ENCODE measurements at regions not wholly inside any gene's neighbourhood (a gene's known extent, or its start where the extent isn't known, plus 50 kb on each side); places are given as distances from the start of the nearest gene placed in this dataset.

DNA sequence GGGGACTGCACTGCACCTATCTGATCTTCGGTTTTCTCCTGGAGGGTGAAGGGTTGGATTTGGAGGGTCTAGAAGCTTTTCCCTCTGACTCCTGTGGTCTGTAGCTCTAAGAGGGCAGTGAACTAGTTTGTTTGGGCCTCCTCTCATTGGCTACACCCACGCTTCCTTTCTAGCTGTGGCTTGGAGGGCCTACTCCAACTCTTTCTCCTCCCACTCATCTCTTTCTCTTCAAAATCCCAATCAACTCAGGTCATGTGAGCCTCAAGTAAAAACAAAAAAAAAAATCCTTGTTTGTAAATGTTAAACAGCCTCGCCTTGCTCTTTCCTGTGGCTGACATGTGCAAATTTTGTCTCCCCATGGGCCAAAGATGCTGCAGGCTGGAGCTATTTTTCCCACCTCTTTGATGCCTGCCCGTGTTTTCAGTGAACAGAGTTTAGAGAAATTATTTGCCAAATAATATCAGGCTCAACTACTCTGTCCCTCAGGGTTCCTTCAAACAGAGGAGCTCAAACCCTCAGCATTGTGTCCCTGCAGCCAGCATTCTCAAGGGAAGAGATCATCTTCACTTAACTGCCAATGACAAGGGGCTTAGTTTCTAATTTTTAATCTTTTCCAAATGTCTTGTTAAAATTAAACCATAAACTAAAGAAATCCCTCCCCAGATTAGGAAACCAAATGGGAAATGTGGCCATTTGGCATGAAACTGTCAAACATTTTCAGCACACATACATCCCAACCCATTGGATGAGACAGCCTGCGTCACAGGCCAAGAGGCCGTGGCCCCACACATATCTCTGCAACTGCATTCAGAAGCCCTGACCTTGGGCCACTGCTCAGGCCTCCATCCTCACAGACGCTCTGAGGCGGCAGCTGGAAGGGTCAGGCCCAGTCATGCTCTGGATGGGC is 114.8 kb upstream of the THBS1 start:
- Mint-ChIP-seq H3K36me3 (ENCODE audit: low read depth) (no peaks in the 10 kb centered on the region), H3K9me3 (no peaks in the 10 kb centered on the region), H3K27ac (no peak overlapping the region), H3K27me3 (ENCODE audit: low read depth) (peaks cover 7% of the 10 kb centered on the region), H3K4me1 (ENCODE audit: low read depth) (no peaks in the 10 kb centered on the region), H3K4me3 (no peak overlapping the region)

DNA sequence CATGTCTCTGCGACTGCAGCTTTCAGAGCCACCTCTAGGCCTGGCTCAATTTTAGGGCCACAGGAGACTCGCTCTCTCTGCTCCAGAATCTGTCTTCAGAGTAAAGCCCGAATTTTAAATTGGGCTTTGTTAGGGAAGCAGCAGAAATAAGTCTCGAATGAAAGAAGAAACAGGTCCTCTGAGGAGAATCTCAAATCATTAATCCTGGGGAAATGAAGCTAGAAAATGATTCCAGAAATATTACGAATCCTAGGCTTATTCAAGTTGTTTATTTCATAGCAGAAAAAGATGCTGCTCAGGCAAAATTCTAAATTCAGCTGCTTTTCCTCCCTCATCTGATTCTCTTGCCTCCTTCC is 114.2 kb upstream of the THBS1 start:
- H3K36me3 Mint-ChIP-seq (ENCODE audit: low read depth) = no peaks in the 10 kb centered on the region
- H3K27ac Mint-ChIP-seq = no peak overlapping the region
- peaks cover 11% of the 10 kb centered on the region for H3K27me3 Mint-ChIP-seq (ENCODE audit: low read depth)
- no peaks in the 10 kb centered on the region for H3K4me1 Mint-ChIP-seq (ENCODE audit: low read depth)
- no peak overlapping the region for H3K4me3 Mint-ChIP-seq
- H3K9me3 Mint-ChIP-seq = no peaks in the 10 kb centered on the region

DNA sequence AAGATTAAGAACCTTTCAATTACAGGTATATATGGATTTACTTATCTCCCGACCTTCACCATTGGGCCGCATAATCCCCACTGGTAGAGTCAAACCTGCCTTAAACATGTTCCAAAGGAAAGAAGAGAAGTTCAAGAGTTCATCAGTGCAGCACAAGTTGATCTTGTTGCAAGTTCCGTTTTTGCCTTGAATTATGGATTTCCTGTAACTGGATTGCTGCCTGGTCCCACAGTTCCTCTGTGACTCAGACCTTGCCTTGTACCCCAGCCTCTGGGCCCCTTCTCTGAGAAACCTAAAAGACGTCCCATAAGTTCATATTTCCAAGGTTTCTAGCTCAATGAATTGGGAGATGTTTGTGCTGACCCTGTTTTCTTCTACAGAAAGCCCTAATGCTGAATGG is 112.5 kb upstream of the THBS1 start:
- H3K4me3 Mint-ChIP-seq = no peak overlapping the region
- no peak overlapping the region for H3K27ac Mint-ChIP-seq
- H3K36me3 Mint-ChIP-seq (ENCODE audit: low read depth) = no peaks in the 10 kb centered on the region
- no peaks in the 10 kb centered on the region for H3K9me3 Mint-ChIP-seq
- peaks cover 11% of the 10 kb centered on the region for H3K27me3 Mint-ChIP-seq (ENCODE audit: low read depth)
- no peaks in the 10 kb centered on the region for H3K4me1 Mint-ChIP-seq (ENCODE audit: low read depth)

- Mint-ChIP-seq H3K27me3 (ENCODE audit: low read depth) (peaks cover 11% of the 10 kb centered on the region), H3K4me1 (ENCODE audit: low read depth) (no peaks in the 10 kb centered on the region), H3K4me3 (no peak overlapping the region), H3K36me3 (ENCODE audit: low read depth) (no peaks in the 10 kb centered on the region), H3K27ac (no peak overlapping the region), H3K9me3 (no peaks in the 10 kb centered on the region)
Observed at GRCh38 chr15:39468828-39469227, 112.1 kb upstream of the THBS1 start.

DNA sequence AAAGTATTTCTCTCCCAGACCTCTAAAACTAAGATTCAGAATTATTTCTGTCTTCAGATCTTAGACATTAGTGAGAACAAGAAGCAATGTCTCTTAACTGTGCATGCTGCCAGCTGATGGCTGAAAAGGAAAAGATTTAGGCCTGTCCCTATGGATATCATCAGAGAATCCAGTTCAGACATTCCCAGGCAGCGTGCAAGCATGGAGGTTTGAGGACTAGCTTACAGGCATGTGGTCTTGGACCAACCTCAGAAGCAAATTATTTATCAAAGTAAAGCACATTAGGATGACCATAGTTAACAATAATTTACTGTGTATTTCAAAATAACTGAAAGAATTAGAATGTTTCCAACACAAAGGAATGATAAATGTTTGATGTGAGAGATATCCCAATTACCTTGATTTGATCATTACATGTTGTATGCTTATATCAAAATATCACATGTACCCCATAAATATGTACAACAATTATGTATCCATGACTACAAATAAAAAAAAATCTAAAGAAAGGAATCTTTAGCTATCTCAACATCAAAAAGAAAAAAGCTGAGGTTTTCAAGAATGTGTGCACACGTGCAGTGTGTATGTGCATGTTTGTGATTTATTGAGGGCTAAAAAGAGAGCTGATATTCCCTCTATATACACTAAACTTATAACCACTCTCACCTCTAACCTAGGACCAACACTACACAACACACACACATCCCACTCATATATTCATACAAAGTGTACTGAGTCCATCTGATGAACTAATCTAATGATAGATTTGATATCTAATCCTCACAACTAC is 108.9 kb upstream of the THBS1 start:
- Mint-ChIP-seq H3K27ac (no peak overlapping the region), H3K27me3 (ENCODE audit: low read depth) (peaks cover 11% of the 10 kb centered on the region), H3K4me3 (no peak overlapping the region), H3K4me1 (ENCODE audit: low read depth) (no peaks in the 10 kb centered on the region), H3K36me3 (ENCODE audit: low read depth) (no peaks in the 10 kb centered on the region), H3K9me3 (no peaks in the 10 kb centered on the region)

GRCh38 chr15:39472621-39473297 is 108.1 kb upstream of the THBS1 start:
- Mint-ChIP-seq H3K36me3 (ENCODE audit: low read depth) (no peaks in the 10 kb centered on the region), H3K4me1 (ENCODE audit: low read depth) (no peaks in the 10 kb centered on the region), H3K27ac (no peak overlapping the region), H3K9me3 (no peaks in the 10 kb centered on the region), H3K4me3 (no peak overlapping the region), H3K27me3 (ENCODE audit: low read depth) (peaks cover 11% of the 10 kb centered on the region)

DNA sequence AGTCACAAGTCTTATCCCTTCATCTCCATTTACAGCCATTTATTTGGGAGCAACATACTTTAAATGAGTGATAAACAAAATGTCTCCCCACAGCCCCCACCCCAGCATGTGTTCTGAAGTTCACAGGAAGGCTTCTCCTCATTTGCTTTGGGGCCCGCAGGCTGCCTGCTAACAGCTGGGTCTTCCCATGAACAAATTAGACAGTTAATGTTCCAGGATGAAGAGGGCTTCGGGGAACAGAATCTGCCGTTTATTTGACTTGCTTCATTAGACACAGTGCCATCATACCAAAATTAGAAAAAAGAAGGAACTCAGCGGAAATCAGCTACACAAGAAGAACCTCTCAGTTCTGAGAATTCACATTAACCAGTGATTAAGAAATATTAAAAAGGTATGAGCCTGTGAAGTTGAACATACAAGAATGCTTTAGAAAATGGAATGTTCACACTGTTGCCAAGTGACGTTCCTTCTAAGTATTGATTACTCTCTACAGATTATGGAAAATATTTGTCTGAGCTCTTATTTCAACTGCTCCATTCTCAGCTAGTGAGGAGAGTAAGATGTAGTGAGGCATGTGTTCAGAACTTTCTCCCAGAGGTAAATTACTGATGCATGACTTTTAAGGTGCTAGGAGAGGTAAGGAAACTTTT is 107.5 kb upstream of the THBS1 start:
- H3K27ac Mint-ChIP-seq = no peak overlapping the region
- H3K27me3 Mint-ChIP-seq (ENCODE audit: low read depth) = peaks cover 11% of the 10 kb centered on the region
- H3K4me3 Mint-ChIP-seq = no peak overlapping the region
- H3K9me3 Mint-ChIP-seq = no peaks in the 10 kb centered on the region
- H3K4me1 Mint-ChIP-seq (ENCODE audit: low read depth) = no peaks in the 10 kb centered on the region
- no peaks in the 10 kb centered on the region for H3K36me3 Mint-ChIP-seq (ENCODE audit: low read depth)

DNA sequence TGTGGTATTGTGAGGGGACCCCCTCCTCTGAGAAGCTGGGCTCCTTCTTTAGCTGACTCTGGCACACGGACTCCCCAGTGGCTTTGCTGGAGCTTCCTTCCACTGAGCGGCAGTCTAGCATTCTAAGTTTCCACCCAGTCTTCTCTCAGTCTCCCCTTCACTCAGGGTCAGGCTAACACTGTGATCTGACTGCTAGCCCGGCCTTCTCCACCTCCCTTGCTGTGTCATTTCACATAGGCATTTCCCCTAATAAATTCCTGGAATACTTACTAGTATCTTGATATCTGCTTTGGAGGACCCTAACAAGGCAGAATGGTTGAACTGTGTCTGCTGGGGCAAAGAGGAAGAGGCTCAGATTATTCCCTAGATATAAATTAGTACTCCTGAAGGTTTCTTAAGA is 106.2 kb upstream of the THBS1 start:
- peaks cover 11% of the 10 kb centered on the region for H3K27me3 Mint-ChIP-seq (ENCODE audit: low read depth)
- no peak overlapping the region for H3K27ac Mint-ChIP-seq
- no peaks in the 10 kb centered on the region for H3K9me3 Mint-ChIP-seq
- no peak overlapping the region for H3K4me3 Mint-ChIP-seq
- no peaks in the 10 kb centered on the region for H3K36me3 Mint-ChIP-seq (ENCODE audit: low read depth)
- H3K4me1 Mint-ChIP-seq (ENCODE audit: low read depth) = peaks cover 2% of the 10 kb centered on the region

- peaks cover 2% of the 10 kb centered on the region for H3K4me1 Mint-ChIP-seq (ENCODE audit: low read depth)
- no peak overlapping the region for H3K4me3 Mint-ChIP-seq
- peaks cover 17% of the 10 kb centered on the region for H3K27me3 Mint-ChIP-seq (ENCODE audit: low read depth)
- no peaks in the 10 kb centered on the region for H3K9me3 Mint-ChIP-seq
- H3K36me3 Mint-ChIP-seq (ENCODE audit: low read depth) = no peaks in the 10 kb centered on the region
- no peak overlapping the region for H3K27ac Mint-ChIP-seq
Observed at GRCh38 chr15:39478996-39479395, 101.9 kb upstream of the THBS1 start.

DNA sequence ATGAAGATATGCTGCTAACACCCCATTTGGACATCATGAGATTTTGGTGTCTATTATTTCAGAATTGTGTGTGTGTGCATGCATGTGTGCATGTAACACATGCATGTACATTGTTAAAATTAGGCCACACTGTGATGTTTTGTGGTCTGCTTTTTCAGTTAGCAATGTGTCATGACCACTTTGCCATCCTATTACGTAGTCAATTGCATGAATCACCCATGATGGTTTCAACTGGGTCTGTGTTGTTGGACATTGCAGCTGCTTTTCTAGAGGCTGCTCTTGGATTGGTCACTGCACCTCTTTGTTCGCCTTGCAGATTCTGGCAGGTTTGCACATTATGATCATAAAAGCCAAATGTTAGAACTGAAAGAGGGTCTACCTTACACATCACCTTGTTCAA is 101.0 kb upstream of the THBS1 start:
- H3K9me3 Mint-ChIP-seq = no peaks in the 10 kb centered on the region
- H3K27ac Mint-ChIP-seq = no peak overlapping the region
- H3K36me3 Mint-ChIP-seq (ENCODE audit: low read depth) = no peaks in the 10 kb centered on the region
- no peak overlapping the region for H3K4me3 Mint-ChIP-seq
- peaks cover 17% of the 10 kb centered on the region for H3K27me3 Mint-ChIP-seq (ENCODE audit: low read depth)
- H3K4me1 Mint-ChIP-seq (ENCODE audit: low read depth) = peaks cover 2% of the 10 kb centered on the region

GRCh38 chr15:39482459-39482858 is 98.4 kb upstream of the THBS1 start:
- Mint-ChIP-seq H3K4me1 (ENCODE audit: low read depth) (peaks cover 2% of the 10 kb centered on the region), H3K27ac (no peak overlapping the region), H3K27me3 (ENCODE audit: low read depth) (peaks cover 17% of the 10 kb centered on the region), H3K9me3 (no peaks in the 10 kb centered on the region), H3K4me3 (no peak overlapping the region), H3K36me3 (ENCODE audit: low read depth) (no peaks in the 10 kb centered on the region)

GRCh38 chr15:39486621-39487457 is 94.0 kb upstream of the THBS1 start:
- Mint-ChIP-seq H3K36me3 (ENCODE audit: low read depth) (no peaks in the 10 kb centered on the region), H3K27me3 (ENCODE audit: low read depth) (peaks cover 11% of the 10 kb centered on the region), H3K9me3 (no peaks in the 10 kb centered on the region), H3K27ac (no peak overlapping the region), H3K4me3 (no peak overlapping the region), H3K4me1 (ENCODE audit: low read depth) (no peaks in the 10 kb centered on the region)

DNA sequence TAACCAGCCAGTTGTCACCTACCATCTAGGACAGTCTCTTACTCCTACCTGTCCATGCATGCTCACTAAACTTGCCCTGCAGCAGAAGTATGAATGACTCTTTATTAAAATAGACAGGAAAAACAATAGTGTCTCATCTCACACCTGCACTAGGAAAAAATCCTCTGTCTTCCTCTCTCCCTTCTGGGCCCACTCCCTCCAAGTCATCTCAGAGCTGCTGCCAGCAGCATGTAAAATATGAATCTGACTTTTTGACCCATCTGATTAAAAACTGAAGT is 93.5 kb upstream of the THBS1 start:
- no peaks in the 10 kb centered on the region for H3K9me3 Mint-ChIP-seq

GRCh38 chr15:39488516-39488915 is 92.4 kb upstream of the THBS1 start:
- no peak overlapping the region for H3K4me3 Mint-ChIP-seq
- H3K27ac Mint-ChIP-seq = no peak overlapping the region
- H3K27me3 Mint-ChIP-seq (ENCODE audit: low read depth) = peaks cover 3% of the 10 kb centered on the region
- no peaks in the 10 kb centered on the region for H3K9me3 Mint-ChIP-seq
- H3K4me1 Mint-ChIP-seq (ENCODE audit: low read depth) = no peaks in the 10 kb centered on the region
- no peaks in the 10 kb centered on the region for H3K36me3 Mint-ChIP-seq (ENCODE audit: low read depth)

More for the DNA sequence above, 93.5 kb upstream of the THBS1 start:
- no peaks in the 10 kb centered on the region for H3K36me3 Mint-ChIP-seq (ENCODE audit: low read depth)
- no peaks in the 10 kb centered on the region for H3K4me1 Mint-ChIP-seq (ENCODE audit: low read depth)
- H3K4me3 Mint-ChIP-seq = no peak overlapping the region
- H3K27ac Mint-ChIP-seq = no peak overlapping the region
- H3K27me3 Mint-ChIP-seq (ENCODE audit: low read depth) = peaks cover 9% of the 10 kb centered on the region

All from T-helper 1 cell treated with Interleukin-12 subunit alpha and Interleukin-12 subunit beta and Interleukin-4 antibody, amounts not matched to agents 30 μg/mL and 1 μg/mL, for 36 hours (primary cell).